ENCODE measurements at regions not wholly inside any gene's neighbourhood (a gene's known extent, or its start where the extent isn't known, plus 50 kb on each side); places are given as distances from the start of the nearest gene placed in this dataset.

GRCh38 chr5:44542470-44542869 lies 153.2 kb upstream of the FGF10 start:
- 95% methylated on average over 1 of the region's 1 CpG for WGBS
- Histone ChIP-seq H3K27ac (replicated peaks in 1 of 4) (no peak overlapping the region), H3K9me3 (no peaks in the 10 kb centered on the region), H3K4me1 (peaks cover 0 to 4% (median 0%) of the 10 kb centered on the region in 4 donors), H3K36me3 (no peaks in the 10 kb centered on the region), H3K4me3 (no peak overlapping the region), H3K27me3 (no peaks in the 10 kb centered on the region)
- DNase-seq (ENCODE audit: extremely low spot score) = no peak
- TF ChIP-seq POLR2AphosphoS5 (IDR thresholded peaks at IDR 0.05) (no peak), EP300 (IDR thresholded peaks at IDR 0.05) (no peak), CTCF (IDR thresholded peaks at IDR 0.05) (no peak), POLR2A (IDR thresholded peaks at IDR 0.05; ENCODE audit: low read depth) (no peak)
- intact Hi-C loops (cut with DNase I) = no loop called here

- TF ChIP-seq CTCF (IDR thresholded peaks at IDR 0.05) (no peak), POLR2AphosphoS5 (IDR thresholded peaks at IDR 0.05) (no peak)
Observed at GRCh38 chr5:44539602-44539919, 150.3 kb upstream of the FGF10 start.

DNA sequence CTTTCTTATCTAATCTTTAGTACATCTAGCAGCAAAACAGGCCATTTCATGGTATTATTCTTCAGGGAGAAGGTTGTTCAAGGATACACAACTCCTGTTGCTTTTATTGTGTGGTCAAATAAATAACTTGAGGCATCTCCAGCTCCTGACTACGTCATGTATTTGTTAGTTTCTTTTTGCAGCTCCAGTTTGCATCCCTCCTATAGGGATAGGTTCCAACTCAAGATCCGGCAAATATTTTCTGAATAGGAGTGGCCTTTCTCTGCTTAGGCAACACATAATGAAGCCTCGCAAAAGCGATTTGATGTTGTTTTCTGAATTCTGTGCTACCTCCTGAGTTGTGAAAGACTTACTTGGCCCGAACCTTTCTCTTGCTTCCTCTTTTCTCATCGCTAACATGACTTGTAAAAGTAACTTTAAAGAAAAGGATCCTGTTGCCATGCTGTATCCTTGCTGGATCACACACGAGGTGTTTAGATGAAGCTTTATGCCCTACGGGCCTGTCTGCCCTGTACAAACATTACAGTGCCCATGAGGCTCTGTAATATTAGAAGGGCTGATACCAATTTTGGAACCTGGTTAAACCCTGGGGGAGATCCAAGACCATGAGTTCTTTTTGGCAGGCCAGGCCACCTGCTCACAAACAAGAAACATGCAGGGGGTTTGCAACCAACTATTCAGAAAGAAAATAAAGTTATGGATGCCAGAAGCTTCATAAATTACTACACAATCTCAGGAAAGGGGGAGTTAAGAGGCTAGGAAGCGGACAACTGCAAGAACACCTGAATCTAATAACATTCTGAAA lies 149.8 kb upstream of the FGF10 start:
- H3K27ac ChIP-seq (replicated peaks in 1 of 4) = no peak overlapping the region
- 77% methylated on average over 9 of the region's 9 CpGs for WGBS

More at GRCh38 chr5:44539602-44539919, 150.3 kb upstream of the FGF10 start:
- intact Hi-C loops (cut with DNase I) = loop anchor here (5.0 kb wide), 1 partner anchor 233 kb away; no protein-coding TSS in a partner anchor
- no peaks in the 10 kb centered on the region for H3K4me1 ChIP-seq
- WGBS = 70% methylated on average over 3 of the region's 3 CpGs
- DNase-seq (ENCODE audit: extremely low spot score) = no peak
- H3K27ac ChIP-seq (replicated peaks in 1 of 4) = no peak overlapping the region
- H3K9me3 ChIP-seq = no peaks in the 10 kb centered on the region
- no peaks in the 10 kb centered on the region for H3K27me3 ChIP-seq
- H3K36me3 ChIP-seq = no peaks in the 10 kb centered on the region
- H3K4me3 ChIP-seq = no peak overlapping the region

DNA sequence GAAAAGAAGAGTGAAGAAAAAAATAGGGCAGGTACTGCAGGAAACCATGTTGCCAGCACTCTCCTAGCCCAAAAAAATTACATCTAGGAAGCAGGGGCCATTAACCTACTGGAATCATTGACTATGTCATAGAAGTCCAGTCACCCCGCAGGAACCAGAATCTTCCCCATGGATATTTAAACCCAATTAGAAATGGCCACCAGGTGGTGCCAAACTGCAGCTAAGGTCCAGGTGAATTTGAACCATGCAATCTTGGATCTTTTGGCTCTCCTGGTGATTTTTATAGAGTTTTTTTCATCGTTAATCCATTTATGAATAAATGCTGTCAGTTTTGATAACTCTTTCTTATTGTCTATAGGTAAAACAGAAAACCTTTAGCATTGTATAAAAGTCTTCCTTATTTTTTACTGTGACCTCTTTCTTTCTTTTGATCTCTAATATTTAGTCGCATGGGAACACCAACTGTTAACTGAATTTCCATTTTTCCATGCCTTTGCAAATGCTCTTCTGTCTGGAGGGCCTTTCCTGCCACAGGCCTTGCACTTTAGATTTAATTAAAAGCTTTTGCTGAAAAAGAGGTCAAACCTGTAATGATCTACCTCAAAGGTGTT lies 147.5 kb upstream of the FGF10 start:
- Histone ChIP-seq H3K9me3 (no peaks in the 10 kb centered on the region), H3K27ac (replicated peaks in 1 of 4) (no peak overlapping the region), H3K4me3 (no peak overlapping the region), H3K4me1 (peaks cover 0 to 9% (median 0%) of the 10 kb centered on the region in 4 donors), H3K27me3 (no peaks in the 10 kb centered on the region), H3K36me3 (no peaks in the 10 kb centered on the region)
- peak in 2 of 3 experiments; percentile 53 to 63 for TF ChIP-seq CTCF (IDR thresholded peaks at IDR 0.05)
- no peak for TF ChIP-seq POLR2AphosphoS5 (IDR thresholded peaks at IDR 0.05)
- intact Hi-C loops (cut with DNase I) = loop anchor here (5.0 kb wide), 1 partner anchor 236 kb away; no protein-coding TSS in a partner anchor
- no peak for DNase-seq (ENCODE audit: extremely low spot score)
- WGBS = 60% methylated on average over 3 of the region's 3 CpGs

More for the DNA sequence above, 149.8 kb upstream of the FGF10 start:
- Histone ChIP-seq H3K4me3 (no peak overlapping the region), H3K9me3 (no peaks in the 10 kb centered on the region), H3K27me3 (no peaks in the 10 kb centered on the region), H3K36me3 (no peaks in the 10 kb centered on the region), H3K4me1 (no peaks in the 10 kb centered on the region)
- intact Hi-C loops (cut with DNase I) = loop anchor here (5.0 kb wide), 1 partner anchor 233 kb away; no protein-coding TSS in a partner anchor
- no peak for DNase-seq (ENCODE audit: extremely low spot score)
- TF ChIP-seq EP300 (IDR thresholded peaks at IDR 0.05) (no peak), POLR2AphosphoS5 (IDR thresholded peaks at IDR 0.05) (no peak), POLR2A (IDR thresholded peaks at IDR 0.05; ENCODE audit: low read depth) (no peak), CTCF (IDR thresholded peaks at IDR 0.05) (no peak)

All from esophagus muscularis mucosa (tissue), 4 donors.